ENCODE measurements at regions not wholly inside any gene's neighbourhood (a gene's known extent, or its start where the extent isn't known, plus 50 kb on each side); places are given as distances from the start of the nearest gene placed in this dataset.

GRCh38 chr6:112752791-112753190, 405.7 kb downstream of the RFPL4B start:
- H3K4me3 Mint-ChIP-seq: no peak overlapping the region
- H3K9me3 Mint-ChIP-seq: no peaks in the 10 kb centered on the region
- TF ChIP-seq CTCF (conservative IDR thresholded peaks at IDR 0.05): no peak
- no peak for DNase-seq (ENCODE audit: extremely low spot score, unreplicated experiment)
- H3K27me3 Mint-ChIP-seq: peaks cover 2% of the 10 kb centered on the region
- H3K4me1 Mint-ChIP-seq (ENCODE audit: unreplicated experiment): no peaks in the 10 kb centered on the region
- no peak overlapping the region for H3K27ac Mint-ChIP-seq
- H3K36me3 Mint-ChIP-seq: no peaks in the 10 kb centered on the region

- no peak for DNase-seq (ENCODE audit: extremely low spot score, unreplicated experiment)
- Mint-ChIP-seq H3K36me3 (no peaks in the 10 kb centered on the region), H3K4me3 (no peak overlapping the region), H3K27me3 (no peaks in the 10 kb centered on the region), H3K4me1 (ENCODE audit: unreplicated experiment) (no peaks in the 10 kb centered on the region), H3K27ac (no peak overlapping the region), H3K9me3 (no peaks in the 10 kb centered on the region)
- TF ChIP-seq CTCF (conservative IDR thresholded peaks at IDR 0.05): no peak
Measured at GRCh38 chr6:112760831-112761230, 413.7 kb downstream of the RFPL4B start.

GRCh38 chr6:112761740-112762139, 414.6 kb downstream of the RFPL4B start:
- H3K9me3 Mint-ChIP-seq: no peaks in the 10 kb centered on the region
- no peak overlapping the region for H3K4me3 Mint-ChIP-seq
- no peaks in the 10 kb centered on the region for H3K36me3 Mint-ChIP-seq
- no peak for TF ChIP-seq CTCF (conservative IDR thresholded peaks at IDR 0.05)
- no peaks in the 10 kb centered on the region for H3K4me1 Mint-ChIP-seq (ENCODE audit: unreplicated experiment)
- no peaks in the 10 kb centered on the region for H3K27me3 Mint-ChIP-seq
- no peak overlapping the region for H3K27ac Mint-ChIP-seq
- DNase-seq (ENCODE audit: extremely low spot score, unreplicated experiment): no peak

- H3K27ac Mint-ChIP-seq: no peak overlapping the region
Measured at GRCh38 chr6:112764377-112764776, 417.2 kb downstream of the RFPL4B start.

GRCh38 chr6:112770308-112770707, 423.2 kb downstream of the RFPL4B start:
- Mint-ChIP-seq H3K27ac (no peak overlapping the region), H3K4me1 (ENCODE audit: unreplicated experiment) (peaks cover 13% of the 10 kb centered on the region), H3K4me3 (no peak overlapping the region), H3K9me3 (peaks cover 17% of the 10 kb centered on the region), H3K36me3 (peaks cover 4% of the 10 kb centered on the region), H3K27me3 (no peaks in the 10 kb centered on the region)
- DNase-seq (ENCODE audit: extremely low spot score, unreplicated experiment): no peak
- no peak for TF ChIP-seq CTCF (conservative IDR thresholded peaks at IDR 0.05)

More at GRCh38 chr6:112764377-112764776, 417.2 kb downstream of the RFPL4B start:
- peaks cover 4% of the 10 kb centered on the region for H3K36me3 Mint-ChIP-seq
- H3K27me3 Mint-ChIP-seq: no peaks in the 10 kb centered on the region
- no peak for DNase-seq (ENCODE audit: extremely low spot score, unreplicated experiment)
- H3K4me1 Mint-ChIP-seq (ENCODE audit: unreplicated experiment): no peaks in the 10 kb centered on the region
- H3K4me3 Mint-ChIP-seq: no peak overlapping the region
- H3K9me3 Mint-ChIP-seq: peaks cover 6% of the 10 kb centered on the region
- TF ChIP-seq CTCF (conservative IDR thresholded peaks at IDR 0.05): no peak

- peaks cover 21% of the 10 kb centered on the region for H3K9me3 Mint-ChIP-seq
- H3K36me3 Mint-ChIP-seq: peaks cover 7% of the 10 kb centered on the region
- TF ChIP-seq CTCF (conservative IDR thresholded peaks at IDR 0.05): no peak
- H3K27ac Mint-ChIP-seq: no peak overlapping the region
- H3K4me3 Mint-ChIP-seq: no peak overlapping the region
- peaks cover 13% of the 10 kb centered on the region for H3K4me1 Mint-ChIP-seq (ENCODE audit: unreplicated experiment)
- no peak for DNase-seq (ENCODE audit: extremely low spot score, unreplicated experiment)
- no peaks in the 10 kb centered on the region for H3K27me3 Mint-ChIP-seq
Measured at GRCh38 chr6:112773187-112773586, 426.1 kb downstream of the RFPL4B start.
